MCF 10A (cell line): ENCODE measurements at regions not wholly inside any gene's neighbourhood (a gene's known extent, or its start where the extent isn't known, plus 50 kb on each side); places are given as distances from the start of the nearest gene placed in this dataset.

Experiments used
- BruUV-seq: library from RNA; stranded (reverse); fragments of 400-500 nt; replicated peaks from 2 replicates; lab custom pipeline; 2021; lab: Mats Ljungman, UMichigan
- CTCF ChIA-PET: fragments of 300-600 bp; sonication (Branson Sonifier 250); formaldehyde crosslinking; extraction: SDS; loops from one replicate; lab custom pipeline; 2021; ENCODE audit warnings: antibody characterized with exemption, inconsistent platforms; lab: Yijun Ruan, JAX
- POLR2A ChIA-PET: fragments of 300-600, 350-650 bp; sonication (Branson Sonifier 250); formaldehyde crosslinking; extraction: SDS; loops from one replicate; lab custom pipeline; 2020; ENCODE audit warnings: antibody characterized with exemption, inconsistent platforms; lab: Yijun Ruan, JAX
- DNase-seq: peaks from one replicate; pipeline ENCODE4 v3.0.0-alpha.2; 2018; ENCODE audit not compliant: unreplicated experiment
- H3K27ac Mint-ChIP-seq: one replicate; pipeline ENCODE4 v1.8.0; 2022; ENCODE audit warnings: mild to moderate bottlenecking, low read depth, mixed read lengths; ENCODE audit not compliant: unreplicated experiment
- H3K27me3 Mint-ChIP-seq: one replicate; pipeline ENCODE4 v1.8.0; 2022; ENCODE audit warnings: mixed read lengths; ENCODE audit not compliant: insufficient read depth, unreplicated experiment
- H3K36me3 Mint-ChIP-seq: one replicate; pipeline ENCODE4 v1.8.0; 2022; ENCODE audit warnings: mild to moderate bottlenecking, moderate library complexity, mixed read lengths; ENCODE audit not compliant: insufficient read depth, unreplicated experiment
- H3K4me1 Mint-ChIP-seq: one replicate; pipeline ENCODE4 v1.8.0; 2022; ENCODE audit warnings: mixed read lengths; ENCODE audit not compliant: insufficient read depth, unreplicated experiment
- H3K4me3 Mint-ChIP-seq: one replicate; pipeline ENCODE4 v1.8.0; 2022; ENCODE audit warnings: mild to moderate bottlenecking, moderate library complexity, mixed read lengths; ENCODE audit not compliant: unreplicated experiment
- H3K9me3 Mint-ChIP-seq: one replicate; pipeline ENCODE4 v1.8.0; 2022; ENCODE audit warnings: mixed read lengths; ENCODE audit not compliant: unreplicated experiment
- intact Hi-C: fragments of 100-400 bp; cut with micrococcal nuclease; formaldehyde crosslinking; loops from 2 replicates; pipeline ENCODE4 v1.14.1; 2022
- TF ChIP-seq, protein P1 (sequence below): fragments of 200-600 bp; IDR thresholded peaks from one replicate; pipeline ENCODE4 v1.8.0; 2022; ENCODE audit warnings: antibody characterized with exemption, mild to moderate bottlenecking; ENCODE audit not compliant: unreplicated experiment

DNA sequence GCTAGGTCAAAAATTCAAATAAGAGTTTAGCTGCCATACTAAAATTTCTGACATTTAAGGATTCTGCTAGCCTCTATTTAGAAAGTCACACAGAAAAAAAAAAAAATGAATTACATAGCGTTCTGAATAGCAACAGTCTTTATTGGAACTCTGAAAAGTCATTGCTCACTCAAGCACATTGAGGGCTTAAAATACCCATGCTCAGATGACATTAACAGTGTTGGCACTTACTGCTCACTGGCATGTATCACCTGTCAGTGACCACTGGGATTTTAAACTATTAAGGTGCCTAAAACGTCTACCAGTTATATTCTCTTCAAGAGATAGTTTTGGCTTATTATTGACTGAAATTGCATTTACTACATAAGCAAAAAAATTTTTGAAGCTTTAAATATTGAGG is 468.0 kb upstream of the SPHKAP start:
- TF ChIP-seq, protein P1, sequence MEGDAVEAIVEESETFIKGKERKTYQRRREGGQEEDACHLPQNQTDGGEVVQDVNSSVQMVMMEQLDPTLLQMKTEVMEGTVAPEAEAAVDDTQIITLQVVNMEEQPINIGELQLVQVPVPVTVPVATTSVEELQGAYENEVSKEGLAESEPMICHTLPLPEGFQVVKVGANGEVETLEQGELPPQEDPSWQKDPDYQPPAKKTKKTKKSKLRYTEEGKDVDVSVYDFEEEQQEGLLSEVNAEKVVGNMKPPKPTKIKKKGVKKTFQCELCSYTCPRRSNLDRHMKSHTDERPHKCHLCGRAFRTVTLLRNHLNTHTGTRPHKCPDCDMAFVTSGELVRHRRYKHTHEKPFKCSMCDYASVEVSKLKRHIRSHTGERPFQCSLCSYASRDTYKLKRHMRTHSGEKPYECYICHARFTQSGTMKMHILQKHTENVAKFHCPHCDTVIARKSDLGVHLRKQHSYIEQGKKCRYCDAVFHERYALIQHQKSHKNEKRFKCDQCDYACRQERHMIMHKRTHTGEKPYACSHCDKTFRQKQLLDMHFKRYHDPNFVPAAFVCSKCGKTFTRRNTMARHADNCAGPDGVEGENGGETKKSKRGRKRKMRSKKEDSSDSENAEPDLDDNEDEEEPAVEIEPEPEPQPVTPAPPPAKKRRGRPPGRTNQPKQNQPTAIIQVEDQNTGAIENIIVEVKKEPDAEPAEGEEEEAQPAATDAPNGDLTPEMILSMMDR, result no peak
- Mint-ChIP-seq H3K27ac (no peak overlapping the region), H3K36me3 (no peaks in the 10 kb centered on the region), H3K4me1 (no peaks in the 10 kb centered on the region), H3K27me3 (peaks cover 77% of the 10 kb centered on the region), H3K4me3 (no peak overlapping the region), H3K9me3 (no peaks in the 10 kb centered on the region)
- intact Hi-C loops, result no loop called here
- BruUV-seq, result no TSS peak
- CTCF ChIA-PET, result no interaction called here
- no peak for DNase-seq
- POLR2A ChIA-PET, result no interaction called here

DNA sequence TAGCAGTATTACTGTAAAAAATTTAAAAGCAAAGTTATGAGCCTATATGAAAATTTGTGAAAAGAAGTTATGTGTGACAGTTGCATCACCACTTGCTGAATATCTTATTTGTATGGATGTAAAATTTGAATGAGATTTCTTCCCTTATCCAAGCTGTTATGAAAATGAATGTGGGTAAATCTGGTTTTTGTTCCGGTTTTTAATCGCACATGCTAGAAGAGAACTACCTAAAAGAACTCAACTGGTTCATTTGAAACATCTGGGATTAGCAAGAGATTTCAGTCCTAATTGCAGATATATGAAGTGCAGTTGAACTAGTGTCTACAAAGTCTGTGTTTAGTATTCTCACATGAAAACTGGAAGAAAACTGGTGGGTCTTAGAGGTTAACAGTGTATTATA is 467.1 kb upstream of the SPHKAP start:
- intact Hi-C loops, result no loop called here
- Mint-ChIP-seq H3K9me3 (no peaks in the 10 kb centered on the region), H3K27ac (no peak overlapping the region), H3K4me3 (no peak overlapping the region), H3K36me3 (no peaks in the 10 kb centered on the region), H3K27me3 (peaks cover 68% of the 10 kb centered on the region), H3K4me1 (no peaks in the 10 kb centered on the region)
- no peak for DNase-seq
- CTCF ChIA-PET, result no interaction called here
- BruUV-seq, result no TSS peak
- TF ChIP-seq, protein P1, result no peak
- POLR2A ChIA-PET, result interaction anchor here (0.5 to 0.7 kb wide), 2 partner anchors 335 to 596 kb away, joined by 3 read pairs; no protein-coding TSS in a partner anchor

DNA sequence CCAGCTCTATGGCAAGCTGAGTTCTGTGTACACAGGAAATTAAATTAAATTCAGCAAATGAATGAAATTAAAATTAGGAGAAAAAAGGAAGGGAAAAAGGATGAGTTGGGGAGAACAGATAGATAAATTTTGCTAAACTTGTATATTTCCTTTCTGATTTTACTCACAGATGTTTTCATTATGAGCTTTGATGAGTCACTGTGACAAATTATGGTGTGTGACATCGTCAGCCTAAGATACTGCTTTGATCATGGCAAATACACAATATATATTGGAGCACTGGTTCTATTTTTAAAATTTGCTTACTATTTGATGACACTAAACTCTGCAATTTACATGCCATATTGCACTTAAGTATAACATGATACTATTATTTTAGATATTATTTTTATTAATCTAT is 464.6 kb upstream of the SPHKAP start:
- no peak for DNase-seq
- no peak overlapping the region for H3K27ac Mint-ChIP-seq
- peaks cover 7% of the 10 kb centered on the region for H3K36me3 Mint-ChIP-seq
- H3K27me3 Mint-ChIP-seq, result peaks cover 44% of the 10 kb centered on the region
- H3K4me3 Mint-ChIP-seq, result no peak overlapping the region
- H3K9me3 Mint-ChIP-seq, result no peaks in the 10 kb centered on the region
- no TSS peak for BruUV-seq
- H3K4me1 Mint-ChIP-seq, result no peaks in the 10 kb centered on the region
- CTCF ChIA-PET, result interaction anchor here (0.6 to 1.3 kb wide), 4 partner anchors 10 to 608 kb away, joined by 3 to 4 read pairs (median 4); no protein-coding TSS in a partner anchor
- POLR2A ChIA-PET, result interaction anchor here (0.7 kb wide), 2 partner anchors 20 to 689 kb away, joined by 3 read pairs; no protein-coding TSS in a partner anchor
- TF ChIP-seq, protein P1, result no peak
- intact Hi-C loops, result no loop called here

DNA sequence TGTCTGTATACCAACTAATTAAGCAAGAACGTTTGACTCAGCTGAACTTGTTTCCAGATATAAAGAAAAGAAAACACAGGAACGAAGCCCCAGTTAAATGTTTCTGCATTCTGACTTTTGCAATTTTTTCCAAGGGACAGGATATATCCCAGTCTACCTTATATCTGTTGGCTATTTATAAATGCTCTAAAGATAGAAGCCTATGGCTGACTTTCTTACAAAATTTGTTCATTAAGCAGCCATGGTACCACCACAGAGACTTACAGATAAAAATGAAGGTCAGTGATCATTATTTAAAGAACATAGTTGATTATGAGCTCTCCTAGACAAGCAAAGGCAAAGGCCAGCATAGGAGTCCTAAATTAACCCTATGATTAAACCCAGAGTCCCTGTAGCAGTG is 462.7 kb upstream of the SPHKAP start:
- CTCF ChIA-PET, result no interaction called here
- Mint-ChIP-seq H3K36me3 (peaks cover 7% of the 10 kb centered on the region), H3K4me1 (no peaks in the 10 kb centered on the region), H3K27ac (no peak overlapping the region), H3K27me3 (peaks cover 27% of the 10 kb centered on the region), H3K4me3 (no peak overlapping the region), H3K9me3 (no peaks in the 10 kb centered on the region)
- POLR2A ChIA-PET, result interaction anchor here (0.5 to 0.8 kb wide), 2 partner anchors 69 to 227 kb away, joined by 3 read pairs; no protein-coding TSS in a partner anchor
- TF ChIP-seq, protein P1, result no peak
- intact Hi-C loops, result no loop called here
- BruUV-seq, result no TSS peak
- DNase-seq, result no peak
